Mesenchymal stem cell (in vitro differentiated cells and primary cell): ENCODE measurements at regions not wholly inside any gene's neighbourhood (a gene's known extent, or its start where the extent isn't known, plus 50 kb on each side); places are given as distances from the start of the nearest gene placed in this dataset.

Experiments
- DNase-seq: peaks from one replicate; pipeline ENCODE4 v3.0.0-alpha.2; 2013
- H2AFZ ChIP-seq: one replicate; pipeline ENCODE4 v1.6.1; 2013; ENCODE audit warnings: low read depth, mild to moderate bottlenecking, control low read depth, inconsistent platforms, low read length, moderate library complexity
- H2AK5ac ChIP-seq: 2 replicates; pipeline ENCODE4 v1.6.1; 2013; ENCODE audit warnings: low read length, moderate library complexity, mild to moderate bottlenecking, inconsistent platforms; ENCODE audit not compliant: severe bottlenecking
- H2BK120ac ChIP-seq: one replicate; pipeline ENCODE4 v1.6.1; 2013; ENCODE audit warnings: low read depth, mild to moderate bottlenecking, inconsistent platforms, low read length, moderate library complexity
- H2BK12ac ChIP-seq, 2 experiments: one replicate each; pipeline ENCODE4 v1.6.1; 2013; ENCODE audit warnings: inconsistent platforms in 2 of 2, low read length in 2 of 2, mild to moderate bottlenecking in 2 of 2, moderate library complexity in 2 of 2, control low read depth in 1 of 2
- H2BK15ac ChIP-seq: one replicate; pipeline ENCODE4 v1.6.1; 2013; ENCODE audit warnings: mild to moderate bottlenecking, low read depth, inconsistent platforms; ENCODE audit not compliant: poor library complexity, severe bottlenecking
- H2BK5ac ChIP-seq: 2 replicates; pipeline ENCODE4 v1.6.1; 2013; ENCODE audit warnings: low read depth, mild to moderate bottlenecking, low read length, control low read depth, inconsistent platforms; ENCODE audit not compliant: poor library complexity, severe bottlenecking
- H3K14ac ChIP-seq, 2 experiments: one replicate each; pipeline ENCODE4 v1.6.1; 2013; ENCODE audit warnings: inconsistent platforms in 2 of 2, low read length in 2 of 2, control low read depth in 1 of 2, mild to moderate bottlenecking in 1 of 2, moderate library complexity in 1 of 2
- H3K18ac ChIP-seq, 2 experiments: one replicate each; pipeline ENCODE4 v1.6.1; 2013; ENCODE audit warnings: inconsistent platforms in 2 of 2, low read length in 2 of 2, control low read depth in 1 of 2, low read depth in 1 of 2, mild to moderate bottlenecking in 1 of 2
- H3K23ac ChIP-seq, 2 experiments: one replicate each; pipeline ENCODE4 v1.6.1; 2013; ENCODE audit warnings: inconsistent platforms in 2 of 2, low read length in 2 of 2, mild to moderate bottlenecking in 2 of 2, moderate library complexity in 2 of 2, control low read depth in 1 of 2
- H3K27ac ChIP-seq: 2 replicates; pipeline ENCODE4 v1.5.1; 2013; ENCODE audit warnings: mild to moderate bottlenecking, moderate library complexity, low read length, control low read depth, inconsistent platforms; ENCODE audit not compliant: poor library complexity, severe bottlenecking
- H3K27me3 ChIP-seq, 2 experiments: 2 replicates each; pipeline versions ENCODE4 v1.6.1 to v1.7.0; 2013; ENCODE audit warnings: low read length in 2 of 2, mild to moderate bottlenecking in 2 of 2, moderate library complexity in 2 of 2, control low read depth in 1 of 2, inconsistent platforms in 1 of 2; ENCODE audit not compliant: control insufficient read depth in 1 of 2, insufficient read depth in 1 of 2
- H3K36me3 ChIP-seq, 2 experiments: 2 replicates each; pipeline versions ENCODE4 v1.6.1 to v1.7.0; 2013; ENCODE audit warnings: low read length in 2 of 2, control low read depth in 1 of 2, inconsistent platforms in 1 of 2, low read depth in 1 of 2, mild to moderate bottlenecking in 1 of 2; ENCODE audit not compliant: insufficient read depth in 2 of 2, control insufficient read depth in 1 of 2
- H3K4ac ChIP-seq, 2 experiments: one replicate each; pipeline ENCODE4 v1.6.1; 2013; ENCODE audit warnings: inconsistent platforms in 2 of 2, low read length in 2 of 2, mild to moderate bottlenecking in 2 of 2, moderate library complexity in 2 of 2, control low read depth in 1 of 2, low read depth in 1 of 2
- H3K4me1 ChIP-seq: 2 replicates; pipeline ENCODE4 v1.6.1; 2013; ENCODE audit warnings: low read depth, low read length, control low read depth; ENCODE audit not compliant: control insufficient read depth, insufficient read depth
- H3K4me2 ChIP-seq: 2 replicates; pipeline ENCODE4 v1.6.1; 2013; ENCODE audit warnings: low read length, mild to moderate bottlenecking, inconsistent platforms; ENCODE audit not compliant: poor library complexity, severe bottlenecking
- H3K4me3 ChIP-seq, 2 experiments: 2 replicates each; pipeline versions ENCODE4 v1.5.1 to v1.7.0; 2013; ENCODE audit warnings: low read length in 2 of 2, mild to moderate bottlenecking in 2 of 2, control low read depth in 1 of 2, low read depth in 1 of 2; ENCODE audit not compliant: insufficient read depth in 1 of 2
- H3K79me1 ChIP-seq: replicated peaks from 2 replicates; pipeline ENCODE4 v1.6.1; 2013; ENCODE audit warnings: mild to moderate bottlenecking, control low read depth, low read length, inconsistent platforms; ENCODE audit not compliant: poor library complexity, severe bottlenecking
- H3K9ac ChIP-seq: 2 replicates; pipeline ENCODE4 v1.7.0; 2013; ENCODE audit warnings: mild to moderate bottlenecking, low read length, moderate library complexity
- H3K9me3 ChIP-seq: 2 replicates; pipeline ENCODE4 v1.7.0; 2013; ENCODE audit warnings: mild to moderate bottlenecking, low read length; ENCODE audit not compliant: control insufficient read depth
- H4K8ac ChIP-seq: one replicate; pipeline ENCODE4 v1.6.1; 2013; ENCODE audit warnings: inconsistent platforms, mild to moderate bottlenecking, low read length, moderate library complexity
- H4K91ac ChIP-seq: one replicate; pipeline ENCODE4 v1.6.1; 2013; ENCODE audit warnings: mild to moderate bottlenecking, low read length, inconsistent platforms
- WGBS: methylation state at CpG from one replicate; pipeline ENCODE4 v1.1.7; 2013; ENCODE audit warnings: mixed read lengths; 5-methylcytosine and 5-hydroxymethylcytosine counted together

GRCh38 chr20:10167594-10167993 is 51.0 kb upstream of the SNAP25 start:
- H3K14ac ChIP-seq: no peak overlapping the region
- WGBS: 68% methylated on average over 2 of the region's 2 CpGs
- peaks cover 0 to 4% of the 10 kb centered on the region in 2 experiments for H3K27me3 ChIP-seq
- no peak overlapping the region for H3K23ac ChIP-seq
- DNase-seq: no peak
- H2BK5ac ChIP-seq: no peak overlapping the region
- H4K91ac ChIP-seq: no peak overlapping the region
- peaks cover 13% of the 10 kb centered on the region for H3K9me3 ChIP-seq
- H2BK12ac ChIP-seq: no peak overlapping the region
- H3K4ac ChIP-seq: no peak overlapping the region
- H3K36me3 ChIP-seq: no peaks in the 10 kb centered on the region
- peaks cover 2% of the 10 kb centered on the region for H3K4me1 ChIP-seq
- H2AK5ac ChIP-seq: no peak overlapping the region
- H3K4me3 ChIP-seq: no peak overlapping the region
- H2BK120ac ChIP-seq: no peak overlapping the region
- no peak overlapping the region for H3K4me2 ChIP-seq
- H3K9ac ChIP-seq: no peak overlapping the region
- no peak overlapping the region for H2AFZ ChIP-seq
- H2BK15ac ChIP-seq: no peak overlapping the region
- no peak overlapping the region for H3K18ac ChIP-seq
- no peak overlapping the region for H3K27ac ChIP-seq
- H3K79me1 ChIP-seq: no peaks in the 10 kb centered on the region
- no peak overlapping the region for H4K8ac ChIP-seq
